HS-5 (cell line): ENCODE measurements at regions not wholly inside any gene's neighbourhood (a gene's known extent, or its start where the extent isn't known, plus 50 kb on each side); places are given as distances from the start of the nearest gene placed in this dataset.

ENCODE experiments used
- DNase-seq: peaks from one replicate; pipeline ENCODE4 v3.0.0-alpha.2; 2012; ENCODE audit warnings: low read depth

GRCh38 chr7:13293264-13294002 is 606.0 kb downstream of the ARL4A start:
- no peak for DNase-seq

GRCh38 chr7:13307040-13307439 is 619.6 kb downstream of the ARL4A start:
- DNase-seq, result no peak

DNA sequence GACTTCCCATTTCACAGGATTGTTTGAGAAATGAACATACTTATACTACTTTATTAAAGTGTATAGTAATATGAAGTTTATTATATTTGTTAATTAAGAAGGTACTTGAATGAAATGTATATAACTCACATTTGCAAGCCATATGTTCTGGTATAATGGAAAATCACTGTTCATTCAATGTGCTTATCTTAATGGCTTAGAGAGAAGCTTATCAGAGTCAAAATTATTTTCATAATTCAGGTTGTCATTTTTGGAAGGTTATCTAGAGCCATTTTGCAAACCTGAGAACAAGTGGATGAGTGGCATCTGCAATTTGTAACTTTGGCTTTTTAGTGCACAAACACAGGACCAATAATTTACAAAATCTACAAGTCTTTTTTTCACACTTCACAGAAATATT is 621.0 kb downstream of the ARL4A start:
- no peak for DNase-seq

DNA sequence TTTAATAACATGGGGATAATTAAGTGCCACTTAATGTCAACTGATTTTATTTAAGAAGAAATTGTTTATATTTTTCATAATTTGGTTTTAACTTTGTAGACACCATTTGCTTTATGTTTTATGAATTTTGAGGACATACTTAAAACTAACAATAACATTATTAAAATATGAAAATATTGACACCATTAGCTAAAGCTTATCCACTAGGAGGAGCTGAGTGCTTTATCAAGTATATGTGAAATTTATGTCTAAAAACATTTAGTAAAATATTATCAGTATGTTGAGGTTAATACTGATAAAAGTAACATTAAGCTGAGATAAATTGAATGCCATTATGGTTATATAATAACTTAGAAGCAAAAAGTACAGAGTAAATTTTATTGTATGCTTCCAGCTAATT is 622.1 kb downstream of the ARL4A start:
- DNase-seq, result no peak

- DNase-seq, result no peak
These were observed 624.9 kb downstream of the ARL4A start for GRCh38 chr7:13312307-13312706.

GRCh38 chr7:13320333-13320732 is 632.9 kb downstream of the ARL4A start:
- no peak for DNase-seq

GRCh38 chr7:13321316-13321715 is 633.9 kb downstream of the ARL4A start:
- DNase-seq, result no peak

- DNase-seq, result no peak
These were observed 634.7 kb downstream of the ARL4A start for GRCh38 chr7:13322126-13322525.

DNA sequence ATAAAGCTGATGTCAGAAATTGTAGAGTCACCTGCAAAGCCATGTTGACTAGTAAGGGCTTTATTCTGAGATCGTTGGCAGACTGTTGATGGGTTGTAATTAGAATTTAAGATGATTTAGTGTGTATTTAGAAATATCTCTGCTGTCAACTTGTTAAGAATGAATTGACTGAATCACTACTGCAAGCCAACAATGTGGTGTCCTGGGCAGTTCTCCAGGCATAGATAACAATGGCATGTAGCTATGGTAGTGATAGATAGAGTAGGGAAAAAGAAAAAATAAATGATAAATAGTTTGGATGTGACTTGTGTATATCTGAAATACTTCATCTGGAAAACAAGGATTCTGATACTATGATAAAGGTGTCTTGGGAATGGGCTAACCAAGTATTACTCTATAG is 640.2 kb downstream of the ARL4A start:
- DNase-seq, result peak; percentile 29

- DNase-seq, result no peak
These were observed 645.9 kb downstream of the ARL4A start for GRCh38 chr7:13333371-13333770.

DNA sequence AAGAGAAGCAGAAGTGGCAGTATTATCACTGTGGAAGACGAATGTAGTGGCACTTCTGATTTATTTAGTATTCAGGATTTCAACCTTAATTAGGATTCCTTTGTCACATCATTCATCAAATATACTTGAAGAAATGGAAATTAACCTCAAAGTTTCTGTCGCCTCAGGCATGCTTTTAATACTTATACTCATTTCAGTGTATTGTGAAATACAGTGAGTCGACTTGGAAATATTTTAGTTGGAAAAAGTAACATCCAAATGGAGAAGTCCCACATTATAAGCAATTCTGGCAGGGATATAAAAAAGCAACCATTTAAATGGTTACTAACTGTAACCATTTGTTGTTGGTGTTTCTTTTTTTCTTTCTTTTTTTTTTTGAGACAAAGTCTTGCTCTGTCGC is 648.8 kb downstream of the ARL4A start:
- peak; percentile 53 for DNase-seq

DNA sequence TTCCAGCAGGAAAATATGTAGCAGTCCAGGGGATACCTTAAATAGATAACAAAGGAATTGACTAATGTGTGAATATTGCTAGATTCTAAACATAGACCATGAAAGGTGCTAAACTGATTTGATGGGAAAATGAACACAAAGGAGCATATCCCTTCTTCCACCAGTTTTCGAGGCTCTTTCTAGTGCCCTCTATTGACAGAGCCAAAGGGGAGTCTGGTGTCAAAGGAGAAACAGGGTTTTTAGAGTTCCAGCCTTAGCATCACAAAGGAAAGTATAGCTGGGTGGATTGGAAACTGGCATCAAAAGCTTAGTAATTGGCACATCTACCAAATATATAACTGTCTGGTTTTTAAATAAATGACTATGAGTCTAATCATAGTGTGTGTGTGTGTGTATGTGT is 636.8 kb downstream of the ETV1 start:
- no peak for DNase-seq

DNA sequence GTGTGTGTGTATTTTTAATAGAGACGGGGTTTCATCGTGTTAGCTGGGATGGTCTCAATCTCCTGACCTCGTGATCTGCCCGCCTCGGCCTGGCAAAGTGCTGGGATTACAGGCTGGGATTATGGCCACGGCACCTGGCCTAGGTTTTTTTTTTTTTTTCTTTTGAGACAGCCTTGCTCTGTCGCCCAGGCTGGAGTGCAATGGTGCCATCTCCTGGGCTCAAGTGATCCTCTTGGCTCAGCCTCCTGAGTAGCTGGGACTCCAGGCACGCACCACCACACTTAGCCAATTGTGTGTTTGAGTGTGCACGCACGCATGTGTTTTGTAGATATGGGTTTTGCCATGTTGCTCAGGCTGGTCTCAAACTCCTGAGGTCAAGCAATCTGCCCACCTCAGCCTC is 629.8 kb downstream of the ETV1 start:
- DNase-seq, result no peak

DNA sequence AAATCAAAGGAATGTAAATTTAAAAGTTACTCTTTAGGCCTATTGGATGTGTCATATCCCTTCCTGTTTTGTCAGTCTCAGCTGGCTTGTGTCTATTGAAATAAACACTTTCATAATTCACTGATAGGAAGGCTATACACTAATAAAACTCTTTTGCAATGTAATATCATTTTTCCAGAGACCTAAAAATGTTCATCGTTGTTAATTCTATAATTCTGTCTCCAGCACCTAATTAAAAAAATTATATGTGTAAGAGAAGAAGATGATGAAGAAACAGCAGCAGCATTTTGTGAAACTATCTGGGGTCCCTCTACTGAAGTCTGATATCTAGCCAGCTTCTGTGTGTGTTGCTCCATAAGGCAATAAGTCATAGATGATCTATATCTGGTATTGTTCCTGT is 602.7 kb downstream of the ETV1 start:
- DNase-seq, result no peak

DNA sequence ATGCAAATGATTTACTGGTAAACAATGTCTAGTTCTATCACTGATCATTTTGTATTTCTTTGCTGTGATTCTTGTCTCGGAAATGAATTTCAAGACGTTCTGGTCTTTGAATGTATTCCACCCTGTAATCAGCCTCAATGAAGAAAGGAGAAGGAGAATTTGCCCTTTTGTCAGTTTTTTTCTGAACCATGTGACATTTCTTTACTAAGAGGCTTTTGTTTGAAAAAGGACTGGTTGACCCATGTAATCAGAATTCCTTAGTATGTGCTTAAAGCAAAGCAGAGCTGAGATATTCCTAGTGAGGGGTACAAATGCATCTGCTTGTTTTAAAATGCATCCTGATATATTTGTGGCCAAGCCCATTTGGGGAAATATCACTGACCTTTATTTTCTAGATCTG is 581.6 kb downstream of the ETV1 start:
- no peak for DNase-seq

DNA sequence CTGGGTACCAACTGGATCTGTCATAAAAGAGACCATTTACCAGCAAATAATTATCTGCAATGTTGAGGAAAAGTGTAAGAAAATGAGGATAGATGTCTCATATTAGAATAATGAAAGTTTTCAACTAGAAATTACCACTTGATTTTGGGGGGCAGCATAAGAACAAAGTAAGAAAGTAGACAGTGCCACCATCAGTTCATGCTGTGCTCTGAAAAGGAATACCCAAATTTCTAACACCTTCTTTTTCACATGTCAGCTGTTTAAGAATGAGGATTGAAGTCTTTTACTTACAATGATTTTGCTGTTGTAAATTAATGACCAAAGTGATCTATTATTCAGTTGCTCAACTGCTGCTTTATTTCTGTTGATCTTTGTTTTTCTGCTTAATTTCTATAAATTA is 578.3 kb downstream of the ETV1 start:
- DNase-seq, result no peak

DNA sequence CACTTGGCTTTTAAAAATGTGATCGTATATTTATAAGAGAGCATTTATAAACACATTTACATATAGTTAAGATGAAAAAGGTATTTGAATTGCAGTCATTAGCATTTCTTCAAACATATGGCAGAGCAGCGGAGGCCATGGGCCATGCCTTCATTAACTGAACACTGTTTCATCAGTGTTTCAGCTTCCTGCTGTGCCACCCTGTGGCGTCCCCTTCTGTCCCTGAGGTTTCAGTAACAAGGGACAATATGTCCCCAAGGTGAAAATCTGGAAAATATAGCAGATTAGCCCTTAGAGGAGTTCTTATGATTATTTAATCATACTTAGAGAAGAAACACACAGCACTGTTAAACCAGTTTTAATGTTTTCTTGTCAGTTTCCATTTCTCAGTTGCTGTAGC is 577.8 kb downstream of the ETV1 start:
- no peak for DNase-seq

GRCh38 chr7:13414181-13414580 is 575.3 kb downstream of the ETV1 start:
- no peak for DNase-seq

DNA sequence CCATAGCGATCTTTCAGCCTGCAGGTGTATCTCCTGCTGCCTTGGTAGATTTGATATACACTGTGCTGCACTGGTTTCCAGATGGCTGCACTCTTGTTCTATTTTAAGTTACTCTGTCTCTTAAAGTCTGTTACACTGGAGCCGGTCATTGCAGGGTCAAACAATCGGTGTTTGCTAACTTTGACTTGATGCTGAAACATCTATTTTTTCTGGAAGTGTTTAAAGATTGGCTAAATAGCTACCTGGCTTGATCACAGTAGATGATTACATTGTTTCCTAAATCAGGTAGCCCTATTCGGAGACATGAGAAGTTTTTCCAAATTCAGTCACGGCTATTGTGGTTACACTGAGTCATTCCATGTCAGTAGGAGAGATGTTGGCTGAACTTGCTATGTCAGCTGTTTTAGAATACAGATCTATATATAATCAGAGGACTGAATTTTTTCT is 574.8 kb downstream of the ETV1 start:
- DNase-seq, result peak; percentile 9

DNA sequence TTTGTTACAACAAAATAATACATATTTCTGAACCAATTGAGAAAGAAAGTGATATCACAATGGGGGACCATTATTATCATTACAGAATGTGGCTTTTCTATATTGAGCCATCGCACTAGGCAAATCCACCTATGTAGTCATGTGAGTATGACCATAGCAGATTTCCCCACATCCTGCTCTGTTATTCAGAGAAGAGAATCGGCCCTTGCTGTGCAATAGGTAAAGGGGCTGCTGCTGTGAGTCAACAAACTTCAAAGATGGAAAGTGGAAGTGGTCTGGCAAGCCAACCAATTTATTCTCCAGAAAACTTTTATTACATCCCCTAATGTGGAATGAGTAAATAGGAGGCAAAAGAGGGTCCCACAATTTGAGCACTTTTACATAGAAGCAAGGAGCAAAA is 573.4 kb downstream of the ETV1 start:
- DNase-seq, result no peak

- no peak for DNase-seq
These were observed 572.9 kb downstream of the ETV1 start for GRCh38 chr7:13416544-13416943.

GRCh38 chr7:13420726-13421125 is 568.7 kb downstream of the ETV1 start:
- DNase-seq, result no peak

- no peak for DNase-seq
These were observed 567.7 kb downstream of the ETV1 start for GRCh38 chr7:13421776-13422175.

GRCh38 chr7:13433946-13434345 is 555.5 kb downstream of the ETV1 start:
- DNase-seq, result no peak

GRCh38 chr7:13442226-13442625 is 547.2 kb downstream of the ETV1 start:
- DNase-seq, result no peak
